Trophoblast cell (in vitro differentiated cells and primary cell): ENCODE measurements at regions not wholly inside any gene's neighbourhood (a gene's known extent, or its start where the extent isn't known, plus 50 kb on each side); places are given as distances from the start of the nearest gene placed in this dataset.

ENCODE experiments used
- DNase-seq, 2 donors: peaks; one replicate each; pipeline ENCODE4 v3.0.0-alpha.2; 2016
- H2AFZ ChIP-seq: 2 replicates; pipeline ENCODE4 v1.6.1; 2013; ENCODE audit warnings: low read length, moderate library complexity, mild to moderate bottlenecking; ENCODE audit not compliant: insufficient read depth, poor library complexity
- H2AK5ac ChIP-seq: 2 replicates; pipeline ENCODE4 v1.6.1; 2013; ENCODE audit warnings: mild to moderate bottlenecking, low read length
- H2BK120ac ChIP-seq: 2 replicates; pipeline ENCODE4 v1.6.1; 2013; ENCODE audit warnings: low read length, mild to moderate bottlenecking, moderate library complexity; ENCODE audit not compliant: insufficient read depth, poor library complexity
- H2BK12ac ChIP-seq: 2 replicates; pipeline ENCODE4 v1.6.1; 2013; ENCODE audit warnings: mild to moderate bottlenecking, low read length, moderate library complexity
- H2BK5ac ChIP-seq: 2 replicates; pipeline ENCODE4 v1.6.1; 2013; ENCODE audit warnings: low read length, low read depth, moderate library complexity, mild to moderate bottlenecking; ENCODE audit not compliant: poor library complexity
- H3K14ac ChIP-seq: 2 replicates; pipeline ENCODE4 v1.6.1; 2013; ENCODE audit warnings: mild to moderate bottlenecking, low read length
- H3K18ac ChIP-seq: 2 replicates; pipeline ENCODE4 v1.6.1; 2013; ENCODE audit warnings: mild to moderate bottlenecking, low read length
- H3K23ac ChIP-seq: 2 replicates; pipeline ENCODE4 v1.6.1; 2013; ENCODE audit warnings: low read length
- H3K27ac ChIP-seq: 2 replicates; pipeline ENCODE4 v1.5.1; 2013; ENCODE audit warnings: low read depth, mild to moderate bottlenecking, inconsistent platforms, low read length, moderate library complexity
- H3K27me3 ChIP-seq: 2 replicates; pipeline ENCODE4 v1.6.1; 2013; ENCODE audit warnings: inconsistent platforms, mild to moderate bottlenecking, low read length, moderate library complexity; ENCODE audit not compliant: insufficient read depth
- H3K36me3 ChIP-seq, 2 experiments: 1 replicate in 1 of 2; 2 replicates in 1 of 2; pipeline ENCODE4 v1.6.1; 2013; ENCODE audit warnings: low read length in 2 of 2, mild to moderate bottlenecking in 2 of 2, moderate library complexity in 1 of 2; ENCODE audit not compliant: insufficient read depth in 2 of 2, control insufficient read depth in 1 of 2
- H3K4ac ChIP-seq: 2 replicates; pipeline ENCODE4 v1.6.1; 2013; ENCODE audit warnings: low read depth, mild to moderate bottlenecking, low read length, moderate library complexity
- H3K4me1 ChIP-seq, 2 experiments: 1 replicate in 1 of 2; 2 replicates in 1 of 2; pipeline ENCODE4 v1.6.1; 2013; ENCODE audit warnings: low read length in 2 of 2, mild to moderate bottlenecking in 2 of 2, moderate library complexity in 1 of 2; ENCODE audit not compliant: insufficient read depth in 2 of 2, control insufficient read depth in 1 of 2
- H3K4me2 ChIP-seq: 2 replicates; pipeline ENCODE4 v1.6.1; 2013; ENCODE audit warnings: inconsistent platforms, mild to moderate bottlenecking, low read length, moderate library complexity
- H3K4me3 ChIP-seq: 2 replicates; pipeline ENCODE4 v1.5.1; 2013; ENCODE audit warnings: mild to moderate bottlenecking, low read depth, low read length, inconsistent platforms
- H3K79me1 ChIP-seq: one replicate; pipeline ENCODE4 v1.6.1; 2013; ENCODE audit warnings: low read length
- H3K79me2 ChIP-seq: 2 replicates; pipeline ENCODE4 v1.6.1; 2013; ENCODE audit warnings: low read length, mild to moderate bottlenecking; ENCODE audit not compliant: control insufficient read depth, insufficient read depth, poor library complexity
- H3K9ac ChIP-seq: 2 replicates; pipeline ENCODE4 v1.6.1; 2013; ENCODE audit warnings: mild to moderate bottlenecking, low read length
- H3K9me3 ChIP-seq: 2 replicates; pipeline ENCODE4 v1.6.1; 2013; ENCODE audit warnings: low read depth, mild to moderate bottlenecking, control low read depth, inconsistent platforms, low read length; ENCODE audit not compliant: insufficient read depth
- H4K12ac ChIP-seq: 2 replicates; pipeline ENCODE4 v1.6.1; 2013; ENCODE audit warnings: low read depth, mild to moderate bottlenecking, low read length, moderate library complexity
- H4K8ac ChIP-seq: 2 replicates; pipeline ENCODE4 v1.6.1; 2013; ENCODE audit warnings: low read depth, mild to moderate bottlenecking, low read length, moderate library complexity
- H4K91ac ChIP-seq: one replicate; pipeline ENCODE4 v1.6.1; 2013; ENCODE audit warnings: low read depth, mild to moderate bottlenecking, low read length, moderate library complexity
- WGBS: extraction: QIAGEN DNeasy Blood & Tissue Kit; methylation state at CpG from one replicate; pipeline ENCODE4 v1.1.7; 2013; ENCODE audit warnings: missing lambda C conversion rate; ENCODE audit not compliant: insufficient read length, insufficient coverage; ENCODE audit errors: extremely low coverage; 5-methylcytosine and 5-hydroxymethylcytosine counted together

DNA sequence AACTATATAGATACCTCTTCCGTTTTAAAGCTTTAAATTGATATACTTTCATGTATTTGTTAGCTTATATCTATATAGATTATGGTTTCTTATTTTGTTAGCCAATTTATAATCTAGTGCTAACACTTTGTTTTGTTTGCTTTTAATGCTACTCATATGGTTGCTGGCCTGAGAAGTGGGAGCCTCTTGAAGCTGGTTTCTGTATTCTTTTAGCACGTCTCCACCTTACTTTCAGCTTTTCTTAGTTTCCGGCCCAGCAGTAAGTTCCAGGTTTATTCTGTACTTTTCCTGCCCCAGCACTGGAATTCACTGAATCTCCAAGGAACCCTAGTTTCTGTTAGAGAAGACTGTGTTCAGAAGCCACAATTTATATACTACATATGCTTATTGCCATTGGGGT, 458.9 kb downstream of the PRR16 start:
- Histone ChIP-seq H2AK5ac (no peak overlapping the region), H2BK5ac (no peak overlapping the region)
- DNase-seq: no peak

DNA sequence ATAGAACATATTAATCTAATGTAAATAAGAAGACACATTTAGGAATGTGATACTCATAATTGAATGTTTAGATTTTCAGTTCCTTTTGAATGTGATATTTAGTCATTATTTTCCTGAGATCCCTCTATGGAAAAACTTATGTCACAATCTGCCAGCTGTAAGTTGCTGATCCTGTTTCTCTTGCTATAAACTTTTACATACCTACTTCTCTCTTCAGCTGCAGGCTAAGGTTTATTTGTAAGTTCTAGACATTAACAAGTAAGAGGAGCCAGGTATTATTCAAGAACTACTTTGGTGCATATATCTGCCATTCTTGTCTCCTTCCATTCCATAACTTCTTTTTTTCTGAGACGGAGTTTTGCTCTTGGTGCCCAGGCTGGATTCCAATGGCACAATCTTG, 462.4 kb downstream of the PRR16 start:
- Histone ChIP-seq H3K9ac (no peak overlapping the region), H2AFZ (no peak overlapping the region)

More for the DNA sequence above, 458.9 kb downstream of the PRR16 start:
- H3K79me2 ChIP-seq: no peaks in the 10 kb centered on the region
- H3K14ac ChIP-seq: no peak overlapping the region
- no peak overlapping the region for H3K18ac ChIP-seq
- H2BK120ac ChIP-seq: no peak overlapping the region
- no peak overlapping the region for H3K4me3 ChIP-seq
- no peak overlapping the region for H3K9ac ChIP-seq
- no peaks in the 10 kb centered on the region for H3K4me1 ChIP-seq
- H2BK12ac ChIP-seq: no peak overlapping the region
- H3K9me3 ChIP-seq: no peaks in the 10 kb centered on the region
- no peak overlapping the region for H4K12ac ChIP-seq
- H3K4me2 ChIP-seq: no peak overlapping the region
- H3K4ac ChIP-seq: no peak overlapping the region
- no CpG with 5 or more reads among the region's 3 CpGs for WGBS
- no peak overlapping the region for H4K91ac ChIP-seq
- no peaks in the 10 kb centered on the region for H3K36me3 ChIP-seq
- no peak overlapping the region for H3K27ac ChIP-seq
- no peak overlapping the region for H2AFZ ChIP-seq
- no peaks in the 10 kb centered on the region for H3K27me3 ChIP-seq
- H3K79me1 ChIP-seq: no peaks in the 10 kb centered on the region
- no peak overlapping the region for H3K23ac ChIP-seq
- no peak overlapping the region for H4K8ac ChIP-seq

DNA sequence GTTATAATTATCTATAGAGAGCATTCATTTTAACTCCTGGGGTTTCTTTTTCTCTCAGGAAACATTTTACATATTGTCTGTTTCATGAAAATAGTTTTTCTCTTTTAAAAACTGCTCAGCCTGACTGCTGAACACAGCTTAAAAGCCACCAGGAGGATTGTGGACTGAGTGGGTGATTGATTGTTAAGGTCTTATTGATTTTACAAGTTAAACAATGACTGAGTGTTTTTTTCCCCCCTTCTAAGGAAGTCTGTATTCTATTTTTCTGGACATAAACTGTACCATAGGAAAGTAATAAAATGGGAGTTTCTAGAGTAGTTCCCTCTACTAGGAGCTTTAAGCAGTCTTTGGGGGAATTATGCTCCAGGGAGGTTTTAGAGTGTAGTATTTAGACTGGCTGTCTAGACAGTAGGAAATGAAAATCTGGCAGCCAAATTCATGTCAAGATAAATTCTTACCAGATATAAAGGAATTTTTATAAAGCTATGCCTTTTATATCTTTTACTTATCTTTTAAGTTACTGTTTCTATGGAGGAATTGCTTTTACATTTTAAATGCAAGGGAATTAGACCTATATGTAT, 463.9 kb downstream of the PRR16 start:
- no peaks in the 10 kb centered on the region for H3K36me3 ChIP-seq
- DNase-seq: no peak
- no peak overlapping the region for H3K18ac ChIP-seq
- H3K9ac ChIP-seq: no peak overlapping the region
- no peaks in the 10 kb centered on the region for H3K9me3 ChIP-seq
- no peak overlapping the region for H2BK5ac ChIP-seq
- H3K4me1 ChIP-seq: no peaks in the 10 kb centered on the region
- no peak overlapping the region for H3K4ac ChIP-seq
- no peak overlapping the region for H3K27ac ChIP-seq
- no peaks in the 10 kb centered on the region for H3K79me1 ChIP-seq
- H3K27me3 ChIP-seq: no peaks in the 10 kb centered on the region
- no peak overlapping the region for H2BK12ac ChIP-seq
- no peak overlapping the region for H2AFZ ChIP-seq
- no peak overlapping the region for H3K4me3 ChIP-seq
- H4K8ac ChIP-seq: no peak overlapping the region
- no peak overlapping the region for H3K14ac ChIP-seq
- no peak overlapping the region for H3K23ac ChIP-seq
- H3K79me2 ChIP-seq: no peaks in the 10 kb centered on the region
- H3K4me2 ChIP-seq: no peak overlapping the region
- no peak overlapping the region for H4K12ac ChIP-seq
- H2BK120ac ChIP-seq: no peak overlapping the region
- H4K91ac ChIP-seq: no peak overlapping the region
- H2AK5ac ChIP-seq: no peak overlapping the region

More for the DNA sequence above, 462.4 kb downstream of the PRR16 start:
- H3K79me2 ChIP-seq: no peaks in the 10 kb centered on the region
- no CpG with 5 or more reads among the region's 1 CpG for WGBS
- H3K9me3 ChIP-seq: no peaks in the 10 kb centered on the region
- H2BK5ac ChIP-seq: no peak overlapping the region
- H3K27me3 ChIP-seq: no peaks in the 10 kb centered on the region
- no peak overlapping the region for H3K14ac ChIP-seq
- H3K36me3 ChIP-seq: no peaks in the 10 kb centered on the region
- DNase-seq: peak; percentile 2 to 62
- H4K91ac ChIP-seq: no peak overlapping the region
- no peak overlapping the region for H4K12ac ChIP-seq
- H3K4ac ChIP-seq: no peak overlapping the region
- no peak overlapping the region for H3K4me3 ChIP-seq
- no peak overlapping the region for H4K8ac ChIP-seq
- no peaks in the 10 kb centered on the region for H3K4me1 ChIP-seq
- H2AK5ac ChIP-seq: no peak overlapping the region
- H3K27ac ChIP-seq: no peak overlapping the region
- no peak overlapping the region for H3K18ac ChIP-seq
- no peaks in the 10 kb centered on the region for H3K79me1 ChIP-seq
- no peak overlapping the region for H3K23ac ChIP-seq
- no peak overlapping the region for H2BK120ac ChIP-seq
- H2BK12ac ChIP-seq: no peak overlapping the region
- no peak overlapping the region for H3K4me2 ChIP-seq

DNA sequence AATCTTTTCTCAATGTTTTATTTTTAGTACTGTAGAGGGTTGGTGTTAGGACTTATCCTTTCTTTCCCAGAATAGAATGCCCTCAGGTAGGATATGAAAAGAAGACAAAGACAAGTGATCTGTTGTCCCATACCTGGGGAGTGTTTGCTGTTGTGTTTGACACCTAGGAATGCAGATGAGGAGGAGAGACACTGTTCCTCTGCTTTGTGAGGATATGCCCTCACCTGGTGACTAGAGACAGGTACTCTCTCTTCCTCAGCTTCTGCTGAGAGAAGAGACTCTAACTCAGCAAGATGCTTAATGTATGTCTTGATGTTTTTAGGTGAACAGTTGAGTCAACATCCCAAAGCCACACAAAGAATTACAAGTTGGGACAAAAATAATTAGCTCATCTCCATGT, 468.4 kb downstream of the PRR16 start:
- no peak overlapping the region for H2BK5ac ChIP-seq
- H4K91ac ChIP-seq: no peak overlapping the region
- H4K12ac ChIP-seq: no peak overlapping the region
- H2AFZ ChIP-seq: no peak overlapping the region
- no peak overlapping the region for H3K23ac ChIP-seq
- H2BK12ac ChIP-seq: no peak overlapping the region
- H3K4me2 ChIP-seq: no peak overlapping the region
- no peak overlapping the region for H3K18ac ChIP-seq
- no peaks in the 10 kb centered on the region for H3K36me3 ChIP-seq
- no peak overlapping the region for H2AK5ac ChIP-seq
- no peaks in the 10 kb centered on the region for H3K79me1 ChIP-seq
- H3K27ac ChIP-seq: no peak overlapping the region
- no peaks in the 10 kb centered on the region for H3K79me2 ChIP-seq
- DNase-seq: no peak
- no peak overlapping the region for H3K9ac ChIP-seq
- H3K4me3 ChIP-seq: no peak overlapping the region
- no peaks in the 10 kb centered on the region for H3K27me3 ChIP-seq
- no peak overlapping the region for H2BK120ac ChIP-seq
- no peak overlapping the region for H3K14ac ChIP-seq
- no peaks in the 10 kb centered on the region for H3K4me1 ChIP-seq
- H4K8ac ChIP-seq: no peak overlapping the region
- H3K9me3 ChIP-seq: peaks cover 2% of the 10 kb centered on the region
- no peak overlapping the region for H3K4ac ChIP-seq
